Mesothelial cell of epicardium (in vitro differentiated cells): ENCODE measurements at regions not wholly inside any gene's neighbourhood (a gene's known extent, or its start where the extent isn't known, plus 50 kb on each side); places are given as distances from the start of the nearest gene placed in this dataset.

Experiments used
- DNase-seq, 2 experiments: peaks; one replicate each; pipeline ENCODE4 v3.0.0; 2021; ENCODE audit warnings: low spot score in 2 of 2; ENCODE audit not compliant: unreplicated experiment in 2 of 2
- H3K27ac Mint-ChIP-seq: 2 replicates; pipeline ENCODE4 v1.8.0; 2021; ENCODE audit warnings: mixed read lengths
- H3K27me3 Mint-ChIP-seq: 2 replicates; pipeline ENCODE4 v1.8.0; 2021; ENCODE audit warnings: low read depth, mixed read lengths
- H3K36me3 Mint-ChIP-seq: 2 replicates; pipeline ENCODE4 v1.8.0; 2021; ENCODE audit warnings: mixed read lengths
- H3K4me1 Mint-ChIP-seq: 2 replicates; pipeline ENCODE4 v1.8.0; 2021; ENCODE audit warnings: mixed read lengths
- H3K4me3 Mint-ChIP-seq: 2 replicates; pipeline ENCODE4 v1.8.0; 2021; ENCODE audit warnings: mild to moderate bottlenecking, moderate library complexity, mixed read lengths
- H3K9me3 Mint-ChIP-seq: 2 replicates; pipeline ENCODE4 v1.8.0; 2021; ENCODE audit warnings: mixed read lengths
- TF ChIP-seq, protein P1 (sequence below): fragments of 200-600 bp; sonication (generic); IDR thresholded peaks from one replicate; pipeline ENCODE4 v1.5.0; 2021; ENCODE audit warnings: antibody characterized with exemption; ENCODE audit not compliant: unreplicated experiment

DNA sequence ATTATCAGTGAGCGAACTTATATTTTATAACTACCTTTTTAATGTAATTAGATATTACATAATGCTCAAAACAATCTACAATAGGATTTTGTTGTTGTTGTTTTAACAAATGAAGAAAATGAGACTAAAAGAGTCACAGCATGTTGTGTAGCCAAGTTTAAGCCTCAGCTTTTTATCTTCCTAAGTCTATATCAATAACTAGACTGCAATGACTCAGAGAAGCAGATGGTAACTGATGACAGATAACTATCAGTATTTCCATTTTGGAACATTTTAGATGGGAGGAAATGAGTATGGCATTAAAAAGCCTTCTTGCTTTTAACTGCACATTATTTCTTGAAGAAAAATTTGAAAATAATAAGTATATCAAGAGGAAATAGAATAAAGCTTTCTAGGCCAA, 825.2 kb downstream of the SLITRK1 start:
- no peak overlapping the region for H3K4me3 Mint-ChIP-seq
- TF ChIP-seq, protein P1, sequence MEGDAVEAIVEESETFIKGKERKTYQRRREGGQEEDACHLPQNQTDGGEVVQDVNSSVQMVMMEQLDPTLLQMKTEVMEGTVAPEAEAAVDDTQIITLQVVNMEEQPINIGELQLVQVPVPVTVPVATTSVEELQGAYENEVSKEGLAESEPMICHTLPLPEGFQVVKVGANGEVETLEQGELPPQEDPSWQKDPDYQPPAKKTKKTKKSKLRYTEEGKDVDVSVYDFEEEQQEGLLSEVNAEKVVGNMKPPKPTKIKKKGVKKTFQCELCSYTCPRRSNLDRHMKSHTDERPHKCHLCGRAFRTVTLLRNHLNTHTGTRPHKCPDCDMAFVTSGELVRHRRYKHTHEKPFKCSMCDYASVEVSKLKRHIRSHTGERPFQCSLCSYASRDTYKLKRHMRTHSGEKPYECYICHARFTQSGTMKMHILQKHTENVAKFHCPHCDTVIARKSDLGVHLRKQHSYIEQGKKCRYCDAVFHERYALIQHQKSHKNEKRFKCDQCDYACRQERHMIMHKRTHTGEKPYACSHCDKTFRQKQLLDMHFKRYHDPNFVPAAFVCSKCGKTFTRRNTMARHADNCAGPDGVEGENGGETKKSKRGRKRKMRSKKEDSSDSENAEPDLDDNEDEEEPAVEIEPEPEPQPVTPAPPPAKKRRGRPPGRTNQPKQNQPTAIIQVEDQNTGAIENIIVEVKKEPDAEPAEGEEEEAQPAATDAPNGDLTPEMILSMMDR, result no peak
- H3K27ac Mint-ChIP-seq, result no peak overlapping the region
- peaks cover 2% of the 10 kb centered on the region for H3K27me3 Mint-ChIP-seq
- H3K4me1 Mint-ChIP-seq, result no peaks in the 10 kb centered on the region
- H3K9me3 Mint-ChIP-seq, result no peaks in the 10 kb centered on the region
- DNase-seq, result no peak
- H3K36me3 Mint-ChIP-seq, result no peaks in the 10 kb centered on the region

DNA sequence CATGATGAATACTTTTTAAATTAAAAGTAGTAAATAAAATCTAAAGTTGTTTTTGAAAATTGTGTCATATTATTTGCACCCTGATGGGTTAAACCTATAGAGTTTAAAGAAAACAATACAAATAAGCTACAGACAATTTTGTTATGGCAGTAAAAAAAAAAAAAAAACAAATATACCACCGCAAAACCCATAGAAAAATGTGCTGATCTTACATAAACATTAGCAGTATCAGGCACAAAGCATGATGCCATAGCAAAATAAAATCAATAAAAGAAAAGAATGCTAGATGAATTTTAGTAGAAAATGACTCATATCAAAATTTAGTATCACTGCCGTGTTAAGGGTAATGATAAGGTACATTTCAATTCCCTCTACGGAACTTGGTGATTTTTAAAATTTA, 826.0 kb downstream of the SLITRK1 start:
- H3K27me3 Mint-ChIP-seq, result peaks cover 5% of the 10 kb centered on the region
- no peak overlapping the region for H3K4me3 Mint-ChIP-seq
- H3K4me1 Mint-ChIP-seq, result no peaks in the 10 kb centered on the region
- H3K36me3 Mint-ChIP-seq, result no peaks in the 10 kb centered on the region
- no peak overlapping the region for H3K27ac Mint-ChIP-seq
- no peaks in the 10 kb centered on the region for H3K9me3 Mint-ChIP-seq
- TF ChIP-seq, protein P1, result no peak
- no peak for DNase-seq

DNA sequence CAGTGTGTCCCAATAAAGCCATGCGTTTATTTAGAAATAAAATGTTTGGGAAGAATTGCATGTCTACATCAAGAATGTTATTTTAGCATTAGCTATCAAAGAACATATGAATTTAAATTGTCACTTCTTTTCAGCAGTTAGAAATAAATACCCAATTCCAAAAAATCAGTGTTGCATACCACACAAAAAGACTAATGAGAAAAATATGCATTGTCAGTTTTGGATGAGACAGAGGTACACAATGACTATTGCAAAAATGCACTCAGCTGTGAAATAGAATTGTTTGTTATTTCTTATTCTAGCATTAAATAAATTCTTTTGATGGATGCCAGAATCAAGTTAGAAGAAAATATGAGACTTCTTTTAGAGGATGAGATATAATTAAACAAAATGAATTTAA, 833.9 kb downstream of the SLITRK1 start:
- Mint-ChIP-seq H3K4me3 (no peak overlapping the region), H3K9me3 (no peaks in the 10 kb centered on the region)
- DNase-seq, result no peak

DNA sequence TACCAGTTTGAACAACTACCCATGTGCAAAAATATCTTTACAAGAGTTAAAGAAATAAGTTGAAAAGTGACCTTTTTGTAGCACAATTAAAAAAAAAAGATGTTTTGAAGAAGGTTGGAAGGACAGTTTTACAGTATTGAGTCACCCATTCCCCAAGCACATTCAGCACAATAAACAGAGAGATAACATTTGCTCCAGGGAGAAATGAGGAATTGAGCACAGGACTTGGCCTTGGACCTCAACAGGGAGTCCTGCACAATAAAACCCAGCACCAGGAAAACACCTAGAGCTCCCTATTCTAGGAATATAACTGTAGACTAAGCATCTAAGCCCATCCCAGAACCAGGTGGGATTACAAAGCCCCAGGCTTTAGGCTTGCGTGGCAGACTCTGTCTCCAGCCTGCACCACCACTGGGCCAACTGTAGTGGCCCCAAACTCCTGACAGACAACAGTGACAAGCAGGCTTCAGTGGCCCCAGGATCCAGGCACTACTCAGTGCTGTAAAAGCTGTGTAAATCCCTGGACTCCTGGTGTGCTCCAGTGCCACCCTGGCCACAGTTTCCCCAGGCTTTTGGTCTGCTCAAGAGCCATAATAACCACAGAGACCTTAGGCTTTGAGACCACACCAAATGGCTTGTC, 857.2 kb downstream of the SLITRK1 start:
- Mint-ChIP-seq H3K36me3 (no peaks in the 10 kb centered on the region), H3K27me3 (no peaks in the 10 kb centered on the region), H3K27ac (no peak overlapping the region), H3K9me3 (peaks cover 19% of the 10 kb centered on the region), H3K4me3 (no peak overlapping the region), H3K4me1 (peaks cover 4% of the 10 kb centered on the region)
- no peak for DNase-seq
- TF ChIP-seq, protein P1, result no peak

More for the DNA sequence above, 833.9 kb downstream of the SLITRK1 start:
- Mint-ChIP-seq H3K4me1 (no peaks in the 10 kb centered on the region), H3K27ac (no peak overlapping the region), H3K27me3 (peaks cover 5% of the 10 kb centered on the region), H3K36me3 (no peaks in the 10 kb centered on the region)
- TF ChIP-seq, protein P1, result no peak

DNA sequence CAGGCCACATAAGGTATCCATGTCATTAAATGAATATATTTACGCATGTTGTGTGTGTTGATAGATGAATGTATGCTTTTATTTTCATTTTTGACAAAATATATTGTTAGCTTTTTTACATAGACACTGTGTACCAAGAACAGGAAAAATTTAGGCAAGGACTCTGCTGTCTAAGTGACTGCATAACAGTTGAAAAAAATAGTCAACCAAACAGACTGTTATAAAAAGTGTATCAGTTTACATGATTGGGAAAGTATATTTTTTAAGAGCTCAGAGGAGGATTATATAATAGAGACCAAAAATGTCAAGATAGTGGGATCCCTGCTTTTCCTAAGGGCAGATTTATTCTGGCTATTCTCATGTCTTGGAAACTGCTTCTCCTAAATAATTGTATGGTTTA, 858.0 kb downstream of the SLITRK1 start:
- Mint-ChIP-seq H3K9me3 (peaks cover 17% of the 10 kb centered on the region), H3K27ac (no peak overlapping the region), H3K4me3 (no peak overlapping the region), H3K27me3 (no peaks in the 10 kb centered on the region), H3K4me1 (peaks cover 4% of the 10 kb centered on the region), H3K36me3 (no peaks in the 10 kb centered on the region)
- no peak for DNase-seq
- TF ChIP-seq, protein P1, result no peak

DNA sequence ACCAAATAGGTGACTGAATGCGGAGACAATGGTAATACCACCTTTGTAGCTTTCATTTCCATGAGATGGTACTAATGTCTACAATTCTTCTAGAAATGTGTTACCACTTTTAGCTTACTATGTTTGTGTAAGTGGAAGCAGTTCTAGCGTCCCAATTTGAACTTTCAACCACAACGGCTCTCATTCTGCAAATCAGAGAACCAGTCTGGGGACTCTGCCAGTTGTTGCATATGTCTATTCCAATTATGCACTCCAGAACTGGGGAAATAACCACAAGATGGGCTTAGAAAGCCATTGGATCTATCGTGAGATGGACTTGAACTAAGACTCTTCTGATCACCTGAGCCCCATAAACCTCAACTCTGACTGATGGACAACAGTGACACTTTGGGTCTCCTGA, 862.3 kb downstream of the SLITRK1 start:
- Mint-ChIP-seq H3K27me3 (no peaks in the 10 kb centered on the region), H3K4me1 (peaks cover 4% of the 10 kb centered on the region), H3K27ac (no peak overlapping the region), H3K9me3 (peaks cover 5% of the 10 kb centered on the region), H3K36me3 (no peaks in the 10 kb centered on the region), H3K4me3 (no peak overlapping the region)
- TF ChIP-seq, protein P1, result no peak
- no peak for DNase-seq
